Putamen (tissue), 1 donor: ENCODE measurements at regions not wholly inside any gene's neighbourhood (a gene's known extent, or its start where the extent isn't known, plus 50 kb on each side); places are given as distances from the start of the nearest gene placed in this dataset.

Experiments
- DNase-seq: peaks from one replicate; pipeline ENCODE4 v3.0.0-alpha.2; 2016; ENCODE audit warnings: low spot score

GRCh38 chr5:176711883-176712282, 64.6 kb downstream of the TSPAN17 start:
- no peak for DNase-seq

GRCh38 chr5:176712546-176713304, 65.4 kb downstream of the TSPAN17 start:
- DNase-seq = no peak

GRCh38 chr5:176713409-176713808, 66.1 kb downstream of the TSPAN17 start:
- DNase-seq = peak; percentile 26

GRCh38 chr5:176714067-176714466, 66.8 kb downstream of the TSPAN17 start:
- no peak for DNase-seq

- DNase-seq = no peak
These were observed 69.0 kb downstream of the TSPAN17 start for GRCh38 chr5:176716320-176716719.

- no peak for DNase-seq
These were observed 71.9 kb downstream of the TSPAN17 start for GRCh38 chr5:176719113-176719739.

- DNase-seq = no peak
These were observed 74.2 kb downstream of the TSPAN17 start for GRCh38 chr5:176721509-176721908.

- no peak for DNase-seq
These were observed 75.5 kb downstream of the TSPAN17 start for GRCh38 chr5:176722757-176723156.

GRCh38 chr5:176723440-176723839, 76.2 kb downstream of the TSPAN17 start:
- no peak for DNase-seq

GRCh38 chr5:176724472-176724871, 77.2 kb downstream of the TSPAN17 start:
- DNase-seq = no peak

- DNase-seq = no peak
These were observed 78.4 kb downstream of the TSPAN17 start for GRCh38 chr5:176725521-176726280.

- no peak for DNase-seq
These were observed 79.7 kb downstream of the TSPAN17 start for GRCh38 chr5:176726746-176727527.

GRCh38 chr5:176727528-176727900, 80.2 kb downstream of the TSPAN17 start:
- DNase-seq = no peak

GRCh38 chr5:176727983-176728675, 80.8 kb downstream of the TSPAN17 start:
- no peak for DNase-seq

GRCh38 chr5:176728831-176729251, 81.5 kb upstream of the UNC5A start:
- DNase-seq = no peak

- no peak for DNase-seq
These were observed 79.4 kb upstream of the UNC5A start for GRCh38 chr5:176730815-176731475.

GRCh38 chr5:176731506-176732160, 78.7 kb upstream of the UNC5A start:
- no peak for DNase-seq

GRCh38 chr5:176732306-176732705, 78.1 kb upstream of the UNC5A start:
- no peak for DNase-seq

GRCh38 chr5:176732736-176733405, 77.5 kb upstream of the UNC5A start:
- no peak for DNase-seq
